DOHH2 (cell line): ENCODE measurements at regions not wholly inside any gene's neighbourhood (a gene's known extent, or its start where the extent isn't known, plus 50 kb on each side); places are given as distances from the start of the nearest gene placed in this dataset.

Experiments used
- H3F3A ChIP-seq: fragments of 200-600 bp; sonication (generic), shearing (Covaris generic); 2 replicates; pipeline ENCODE4 v1.6.0; 2016; ENCODE audit warnings: antibody characterized with exemption, mild to moderate bottlenecking; ENCODE audit not compliant: control insufficient read depth, insufficient read depth
- H3K27ac ChIP-seq: fragments of 200-600 bp; sonication (generic); 2 replicates; pipeline ENCODE4 v1.5.1; 2014; ENCODE audit warnings: low read depth, mild to moderate bottlenecking, low read length, moderate library complexity
- H3K27me3 ChIP-seq: fragments of 200-600 bp; sonication (generic); 2 replicates; pipeline ENCODE4 v1.6.1; 2014; ENCODE audit warnings: mild to moderate bottlenecking, low read length, mixed read lengths; ENCODE audit not compliant: control insufficient read depth
- H3K36me3 ChIP-seq: fragments of 200-600 bp; sonication (generic); 2 replicates; pipeline ENCODE4 v1.6.1; 2014; ENCODE audit warnings: mild to moderate bottlenecking, low read length, moderate library complexity, mixed read lengths; ENCODE audit not compliant: control insufficient read depth
- H3K4me1 ChIP-seq: fragments of 200-600 bp; sonication (generic); 2 replicates; pipeline ENCODE4 v1.6.1; 2014; ENCODE audit warnings: mild to moderate bottlenecking, low read length, mixed read lengths; ENCODE audit not compliant: control insufficient read depth
- H3K4me2 ChIP-seq: fragments of 200-600 bp; sonication (generic); 2 replicates; pipeline ENCODE4 v1.6.0; 2014; ENCODE audit warnings: mild to moderate bottlenecking, low read length, moderate library complexity
- H3K4me3 ChIP-seq: fragments of 200-600 bp; sonication (generic); 2 replicates; pipeline ENCODE4 v1.5.1; 2014; ENCODE audit warnings: mild to moderate bottlenecking, low read length, mixed read lengths
- H3K79me2 ChIP-seq: fragments of 200-600 bp; sonication (generic); 2 replicates; pipeline ENCODE4 v1.6.1; 2014; ENCODE audit warnings: mild to moderate bottlenecking, low read length, mixed read lengths; ENCODE audit not compliant: control insufficient read depth
- H3K9me2 ChIP-seq: fragments of 200-600 bp; sonication (generic); replicated peaks from 2 replicates; pipeline ENCODE4 v1.6.1; 2014; ENCODE audit warnings: mild to moderate bottlenecking, low read length, mixed read lengths; ENCODE audit not compliant: control insufficient read depth
- H3K9me3 ChIP-seq: fragments of 200-600 bp; sonication (generic); 2 replicates; pipeline ENCODE4 v1.6.1; 2014; ENCODE audit warnings: antibody characterized with exemption, low read length, mixed read lengths; ENCODE audit not compliant: control insufficient read depth, insufficient read depth
- H4K20me1 ChIP-seq: fragments of 200-600 bp; sonication (generic); 2 replicates; pipeline ENCODE4 v1.6.0; 2014; ENCODE audit warnings: low read depth, mild to moderate bottlenecking, antibody characterized with exemption, low read length, moderate library complexity; ENCODE audit not compliant: control insufficient read depth, insufficient read depth
- CTCF ChIP-seq: fragments of 200-600 bp; sonication (generic); IDR thresholded peaks from one replicate; pipeline ENCODE4 v1.5.1; 2014; ENCODE audit warnings: antibody characterized with exemption, mild to moderate bottlenecking, low read depth, low read length; ENCODE audit not compliant: poor library complexity, severe bottlenecking
- EZH2phosphoT487 ChIP-seq: fragments of 200-600 bp; sonication (generic); IDR thresholded peaks from 2 replicates; pipeline ENCODE4 v1.6.1; 2017; ENCODE audit warnings: borderline replicate concordance, mild to moderate bottlenecking, antibody characterized with exemption, low read length, moderate library complexity, mixed read lengths

DNA sequence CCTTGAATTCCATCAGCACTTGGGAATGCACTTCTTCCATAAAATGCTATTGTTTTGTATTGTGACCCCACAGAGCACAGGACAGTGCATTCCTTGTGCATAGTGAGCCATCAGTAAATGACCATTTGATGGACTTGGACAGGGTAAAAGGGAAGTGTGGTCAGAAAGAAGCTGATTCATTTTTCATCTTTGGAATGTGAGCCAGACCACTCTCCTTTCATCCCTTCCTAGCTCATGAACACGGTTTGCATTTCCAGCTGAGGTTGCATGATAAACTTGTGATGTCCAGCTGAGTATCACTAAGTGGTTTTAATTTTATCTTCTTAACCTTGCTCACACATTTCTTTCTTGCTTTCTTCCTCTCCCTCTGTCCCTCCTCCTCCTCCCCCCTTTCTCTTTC lies 101.3 kb downstream of the NUDT12 start:
- no peak overlapping the region for H3K27ac ChIP-seq

DNA sequence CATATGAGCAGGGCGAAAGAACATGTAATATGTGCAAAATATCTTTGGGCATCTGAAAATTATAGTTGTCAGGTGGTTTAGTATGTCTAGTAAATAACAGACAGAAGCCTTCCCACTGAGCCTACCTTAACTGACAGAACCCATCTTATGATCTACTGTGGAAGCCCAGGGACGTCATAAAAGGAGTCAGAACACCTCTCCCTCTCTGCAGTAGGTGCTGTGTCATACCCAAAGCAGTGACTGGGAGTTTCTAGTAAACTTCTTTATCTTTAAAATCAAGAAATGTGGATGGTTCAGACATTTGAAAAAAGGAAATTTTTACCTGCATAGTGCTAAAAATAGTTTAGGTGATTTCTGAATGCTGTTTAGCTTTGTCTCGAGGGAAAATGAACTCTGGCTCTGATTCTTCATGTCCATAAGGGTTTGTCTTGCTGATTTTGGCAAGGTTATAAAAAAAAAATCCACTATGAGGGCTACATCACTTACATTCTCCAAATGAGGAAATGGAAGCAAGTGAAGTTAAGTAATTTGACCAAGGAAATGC lies 104.0 kb downstream of the NUDT12 start:
- H3K36me3 ChIP-seq: no peaks in the 10 kb centered on the region
- no peak overlapping the region for H3K4me3 ChIP-seq
- H3K9me3 ChIP-seq: no peaks in the 10 kb centered on the region
- H3K79me2 ChIP-seq: no peaks in the 10 kb centered on the region
- no peaks in the 10 kb centered on the region for H4K20me1 ChIP-seq
- no peak for TF ChIP-seq EZH2phosphoT487
- TF ChIP-seq CTCF: no peak
- no peak overlapping the region for H3K4me2 ChIP-seq
- H3K27ac ChIP-seq: no peak overlapping the region
- H3K27me3 ChIP-seq: no peaks in the 10 kb centered on the region
- H3K9me2 ChIP-seq: no peaks in the 10 kb centered on the region
- H3K4me1 ChIP-seq: no peaks in the 10 kb centered on the region
- no peaks in the 10 kb centered on the region for H3F3A ChIP-seq

More for the DNA sequence above, 101.3 kb downstream of the NUDT12 start:
- Histone ChIP-seq H3F3A (no peaks in the 10 kb centered on the region), H3K4me2 (no peak overlapping the region), H3K79me2 (no peaks in the 10 kb centered on the region), H4K20me1 (no peaks in the 10 kb centered on the region), H3K4me3 (no peak overlapping the region), H3K9me3 (no peaks in the 10 kb centered on the region), H3K9me2 (no peaks in the 10 kb centered on the region), H3K4me1 (no peaks in the 10 kb centered on the region), H3K27me3 (no peaks in the 10 kb centered on the region), H3K36me3 (no peaks in the 10 kb centered on the region)
- TF ChIP-seq EZH2phosphoT487 (no peak), CTCF (no peak)

DNA sequence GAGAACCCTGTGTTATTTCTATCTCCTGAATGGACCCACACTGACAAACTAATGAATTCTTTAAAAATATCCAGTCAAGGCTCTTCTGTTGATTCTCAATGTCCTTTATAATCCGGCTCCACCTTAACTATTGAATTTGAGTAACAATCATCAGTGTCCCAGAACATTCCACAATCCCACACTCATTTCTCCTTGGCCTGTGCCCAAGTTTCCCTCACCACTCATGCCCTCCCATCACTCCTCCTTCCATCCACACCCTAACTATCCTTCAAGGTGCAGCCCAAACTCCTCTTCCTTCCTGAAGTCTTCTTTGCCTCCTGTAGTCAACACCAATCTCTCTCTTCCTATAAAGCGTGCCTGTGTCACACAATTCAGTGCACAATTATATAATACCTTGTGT lies 106.1 kb downstream of the NUDT12 start:
- H3K4me3 ChIP-seq: no peak overlapping the region
- no peaks in the 10 kb centered on the region for H3K36me3 ChIP-seq
- H3K27me3 ChIP-seq: no peaks in the 10 kb centered on the region
- no peaks in the 10 kb centered on the region for H3K9me3 ChIP-seq
- TF ChIP-seq EZH2phosphoT487: no peak
- TF ChIP-seq CTCF: no peak
- no peaks in the 10 kb centered on the region for H3K4me1 ChIP-seq
- H3K4me2 ChIP-seq: no peak overlapping the region
- no peaks in the 10 kb centered on the region for H3K9me2 ChIP-seq
- no peak overlapping the region for H3K27ac ChIP-seq
- H4K20me1 ChIP-seq: no peaks in the 10 kb centered on the region
- H3F3A ChIP-seq: no peaks in the 10 kb centered on the region
- H3K79me2 ChIP-seq: no peaks in the 10 kb centered on the region
